ENCODE measurements at regions not wholly inside any gene's neighbourhood (a gene's known extent, or its start where the extent isn't known, plus 50 kb on each side); places are given as distances from the start of the nearest gene placed in this dataset.

- DNase-seq: no peak
- no peaks in the 10 kb centered on the region for H3K27me3 ChIP-seq (ENCODE audit: control insufficient read depth in 3 of 3, insufficient read depth in 3 of 3, low read length in 3 of 3)
Measured at GRCh38 chr6:126227833-126228702, 111.8 kb upstream of the CENPW start.

DNA sequence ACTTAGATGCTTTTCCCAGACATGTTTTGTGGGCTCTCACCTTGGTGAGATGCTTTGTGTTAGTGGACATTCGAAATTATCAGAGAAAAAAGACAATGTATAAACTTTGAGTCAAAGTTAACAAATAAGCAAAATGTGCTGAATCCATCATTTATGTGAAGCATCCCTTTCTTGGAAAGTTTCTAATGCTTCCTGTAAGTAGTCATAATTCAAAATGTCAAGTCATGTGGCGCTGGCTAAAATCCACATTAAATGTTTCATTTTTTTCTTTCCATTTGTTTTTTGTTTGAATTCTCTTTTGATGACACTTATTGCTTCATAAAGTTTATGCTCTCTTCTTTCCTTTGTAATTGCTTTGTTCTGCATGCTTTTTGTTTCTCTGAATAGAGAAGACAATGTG lies 107.2 kb upstream of the CENPW start:
- FAIRE-seq (no peak), DNase-seq (no peak)
- Histone ChIP-seq H3K27me3 (ENCODE audit: control insufficient read depth in 3 of 3, insufficient read depth in 3 of 3, low read length in 3 of 3) (no peaks in the 10 kb centered on the region), H3K9me3 (ENCODE audit: control insufficient read depth in 2 of 2, insufficient read depth in 1 of 2, low read depth in 1 of 2, low read length in 1 of 2) (no peaks in the 10 kb centered on the region), H3K4me1 (ENCODE audit: control insufficient read depth in 3 of 3, insufficient read depth in 2 of 3, low read depth in 1 of 3, low read length in 2 of 3) (no peaks in the 10 kb centered on the region), H3K4me3 (ENCODE audit: low read depth in 1 of 3, low read length in 3 of 3) (no peak overlapping the region), H3K36me3 (ENCODE audit: control insufficient read depth in 3 of 3, insufficient read depth in 2 of 3, low read depth in 1 of 3, low read length in 3 of 3) (no peaks in the 10 kb centered on the region), H3K27ac (ENCODE audit: low read depth in 1 of 3, low read length in 2 of 3) (no peak overlapping the region)
- 34 to 74% (median 71%) methylated on average over 2 of the region's 2 CpGs for WGBS, 3 donors

More at GRCh38 chr6:126227833-126228702, 111.8 kb upstream of the CENPW start:
- H3K9me3 ChIP-seq (ENCODE audit: control insufficient read depth in 2 of 2, insufficient read depth in 1 of 2, low read depth in 1 of 2, low read length in 1 of 2): peaks cover 0 to 3% of the 10 kb centered on the region in 2 donors
- no peaks in the 10 kb centered on the region for H3K36me3 ChIP-seq (ENCODE audit: control insufficient read depth in 3 of 3, insufficient read depth in 2 of 3, low read depth in 1 of 3, low read length in 3 of 3)
- no peak overlapping the region for H3K4me3 ChIP-seq (ENCODE audit: low read depth in 1 of 3, low read length in 3 of 3)
- WGBS, 3 donors: 75 to 88% (median 84%) methylated on average over 11 of the region's 11 CpGs
- H3K4me1 ChIP-seq (ENCODE audit: control insufficient read depth in 3 of 3, insufficient read depth in 2 of 3, low read depth in 1 of 3, low read length in 2 of 3): no peaks in the 10 kb centered on the region
- no peak for FAIRE-seq
- no peak overlapping the region for H3K27ac ChIP-seq (ENCODE audit: low read depth in 1 of 3, low read length in 2 of 3)

GRCh38 chr6:126233192-126233591 lies 106.7 kb upstream of the CENPW start:
- 98 to 100% (median 100%) methylated on average over 1 of the region's 1 CpG for WGBS, 3 donors
- Histone ChIP-seq H3K36me3 (ENCODE audit: control insufficient read depth in 3 of 3, insufficient read depth in 2 of 3, low read depth in 1 of 3, low read length in 3 of 3) (no peaks in the 10 kb centered on the region), H3K27ac (ENCODE audit: low read depth in 1 of 3, low read length in 2 of 3) (no peak overlapping the region), H3K9me3 (ENCODE audit: control insufficient read depth in 2 of 2, insufficient read depth in 1 of 2, low read depth in 1 of 2, low read length in 1 of 2) (no peaks in the 10 kb centered on the region), H3K4me3 (ENCODE audit: low read depth in 1 of 3, low read length in 3 of 3) (no peak overlapping the region), H3K27me3 (ENCODE audit: control insufficient read depth in 3 of 3, insufficient read depth in 3 of 3, low read length in 3 of 3) (no peaks in the 10 kb centered on the region), H3K4me1 (ENCODE audit: control insufficient read depth in 3 of 3, insufficient read depth in 2 of 3, low read depth in 1 of 3, low read length in 2 of 3) (no peaks in the 10 kb centered on the region)
- DNase-seq: no peak
- FAIRE-seq: no peak

DNA sequence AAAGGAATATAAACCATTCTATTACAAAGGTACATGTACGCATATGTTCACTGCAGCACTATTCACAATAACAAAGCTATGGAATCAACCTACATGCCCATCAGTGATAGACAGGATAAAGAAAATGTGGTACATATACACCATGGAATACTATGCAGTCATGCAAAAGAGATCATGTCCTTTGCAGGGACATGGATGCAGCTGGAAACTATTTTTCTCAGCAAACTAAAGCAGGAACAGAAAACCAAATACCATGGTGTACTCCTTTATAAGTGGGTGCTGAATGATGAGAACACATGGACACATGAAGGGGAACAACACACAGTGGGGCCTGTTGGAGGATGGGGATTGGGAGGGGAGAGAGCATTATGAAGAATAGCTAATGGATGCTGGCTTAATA lies 104.6 kb upstream of the CENPW start:
- Histone ChIP-seq H3K4me3 (ENCODE audit: low read depth in 1 of 3, low read length in 3 of 3) (no peak overlapping the region), H3K4me1 (ENCODE audit: control insufficient read depth in 3 of 3, insufficient read depth in 2 of 3, low read depth in 1 of 3, low read length in 2 of 3) (no peaks in the 10 kb centered on the region), H3K27me3 (ENCODE audit: control insufficient read depth in 3 of 3, insufficient read depth in 3 of 3, low read length in 3 of 3) (no peaks in the 10 kb centered on the region), H3K36me3 (ENCODE audit: control insufficient read depth in 3 of 3, insufficient read depth in 2 of 3, low read depth in 1 of 3, low read length in 3 of 3) (no peaks in the 10 kb centered on the region), H3K9me3 (ENCODE audit: control insufficient read depth in 2 of 2, insufficient read depth in 1 of 2, low read depth in 1 of 2, low read length in 1 of 2) (peaks cover 0 to under 1% of the 10 kb centered on the region in 2 donors), H3K27ac (ENCODE audit: low read depth in 1 of 3, low read length in 2 of 3) (no peak overlapping the region)
- 93 to 97% (median 95%) methylated on average over 1 of the region's 1 CpG for WGBS, 3 donors
- FAIRE-seq (no peak), DNase-seq (no peak)

GRCh38 chr6:126245077-126245476 lies 94.8 kb upstream of the CENPW start:
- Histone ChIP-seq H3K9me3 (ENCODE audit: control insufficient read depth in 2 of 2, insufficient read depth in 1 of 2, low read depth in 1 of 2, low read length in 1 of 2) (peaks cover 0 to 6% of the 10 kb centered on the region in 2 donors), H3K4me3 (ENCODE audit: low read depth in 1 of 3, low read length in 3 of 3) (no peak overlapping the region), H3K27ac (ENCODE audit: low read depth in 1 of 3, low read length in 2 of 3) (no peak overlapping the region), H3K4me1 (ENCODE audit: control insufficient read depth in 3 of 3, insufficient read depth in 2 of 3, low read depth in 1 of 3, low read length in 2 of 3) (no peaks in the 10 kb centered on the region), H3K36me3 (ENCODE audit: control insufficient read depth in 3 of 3, insufficient read depth in 2 of 3, low read depth in 1 of 3, low read length in 3 of 3) (no peaks in the 10 kb centered on the region), H3K27me3 (ENCODE audit: control insufficient read depth in 3 of 3, insufficient read depth in 3 of 3, low read length in 3 of 3) (no peaks in the 10 kb centered on the region)
- DNase-seq (no peak), FAIRE-seq (no peak)
- WGBS, 3 donors: 68 to 85% (median 71%) methylated on average over 1 of the region's 1 CpG

GRCh38 chr6:126252154-126252553 lies 87.8 kb upstream of the CENPW start:
- H3K9me3 ChIP-seq (ENCODE audit: control insufficient read depth in 2 of 2, insufficient read depth in 1 of 2, low read depth in 1 of 2, low read length in 1 of 2): no peaks in the 10 kb centered on the region
- FAIRE-seq (no peak), DNase-seq (no peak)
- H3K27me3 ChIP-seq (ENCODE audit: control insufficient read depth in 3 of 3, insufficient read depth in 3 of 3, low read length in 3 of 3): no peaks in the 10 kb centered on the region
- H3K4me1 ChIP-seq (ENCODE audit: control insufficient read depth in 3 of 3, insufficient read depth in 2 of 3, low read depth in 1 of 3, low read length in 2 of 3): no peaks in the 10 kb centered on the region
- H3K27ac ChIP-seq (ENCODE audit: low read depth in 1 of 3, low read length in 2 of 3): no peak overlapping the region
- H3K4me3 ChIP-seq (ENCODE audit: low read depth in 1 of 3, low read length in 3 of 3): no peak overlapping the region
- no peaks in the 10 kb centered on the region for H3K36me3 ChIP-seq (ENCODE audit: control insufficient read depth in 3 of 3, insufficient read depth in 2 of 3, low read depth in 1 of 3, low read length in 3 of 3)
- WGBS, 3 donors: 85 to 92% (median 88%) methylated on average over 2 of the region's 2 CpGs

DNA sequence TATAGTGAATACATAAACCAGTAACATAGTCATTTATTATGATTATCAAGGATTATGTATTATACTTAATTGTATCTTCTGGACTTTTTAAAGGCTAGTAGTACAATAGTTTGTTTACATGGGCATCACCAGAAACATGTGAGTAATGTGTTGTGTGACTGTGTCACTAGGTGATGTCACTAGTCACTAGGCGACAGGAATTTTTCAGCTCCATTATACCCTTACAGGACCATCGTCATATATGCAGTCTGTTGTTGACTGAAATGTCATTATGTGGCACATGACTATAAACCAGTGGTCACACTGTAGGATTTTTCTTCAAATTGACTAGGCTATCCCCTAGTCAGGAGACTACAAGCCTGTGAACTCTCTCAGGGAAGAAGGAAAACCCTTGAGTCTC lies 86.5 kb upstream of the CENPW start:
- WGBS, 3 donors: 94 to 98% (median 97%) methylated on average over 2 of the region's 2 CpGs
- Histone ChIP-seq H3K27me3 (ENCODE audit: control insufficient read depth in 3 of 3, insufficient read depth in 3 of 3, low read length in 3 of 3) (no peaks in the 10 kb centered on the region), H3K27ac (ENCODE audit: low read depth in 1 of 3, low read length in 2 of 3) (no peak overlapping the region), H3K36me3 (ENCODE audit: control insufficient read depth in 3 of 3, insufficient read depth in 2 of 3, low read depth in 1 of 3, low read length in 3 of 3) (peaks cover 0 to 4% (median 0%) of the 10 kb centered on the region in 3 donors), H3K4me3 (ENCODE audit: low read depth in 1 of 3, low read length in 3 of 3) (no peak overlapping the region), H3K4me1 (ENCODE audit: control insufficient read depth in 3 of 3, insufficient read depth in 2 of 3, low read depth in 1 of 3, low read length in 2 of 3) (no peaks in the 10 kb centered on the region), H3K9me3 (ENCODE audit: control insufficient read depth in 2 of 2, insufficient read depth in 1 of 2, low read depth in 1 of 2, low read length in 1 of 2) (peaks cover 0 to 9% of the 10 kb centered on the region in 2 donors)
- FAIRE-seq (no peak), DNase-seq (no peak)

DNA sequence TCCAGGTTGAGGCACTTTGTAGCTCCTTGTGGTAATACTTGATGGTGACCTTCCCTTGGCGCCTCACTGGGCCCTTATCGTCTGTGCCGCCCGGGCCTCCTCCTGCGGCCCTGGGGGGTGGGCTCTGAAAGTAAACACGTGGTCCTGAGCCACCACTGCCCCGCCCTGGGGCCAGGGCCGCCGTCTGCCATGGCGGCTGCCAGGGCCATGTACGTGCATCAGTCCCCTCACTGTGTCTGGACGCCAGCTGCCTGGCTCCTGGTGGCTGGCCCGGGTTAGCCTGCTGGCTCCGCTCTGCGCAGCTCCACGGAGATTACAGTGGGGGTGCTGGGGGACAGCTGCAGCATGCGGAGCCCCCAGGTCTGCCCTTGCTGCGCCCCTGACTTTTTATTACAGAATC lies 81.8 kb upstream of the CENPW start:
- H3K36me3 ChIP-seq (ENCODE audit: control insufficient read depth in 3 of 3, insufficient read depth in 2 of 3, low read depth in 1 of 3, low read length in 3 of 3): peaks cover 0 to 4% (median 0%) of the 10 kb centered on the region in 3 donors
- H3K27me3 ChIP-seq (ENCODE audit: control insufficient read depth in 3 of 3, insufficient read depth in 3 of 3, low read length in 3 of 3): no peaks in the 10 kb centered on the region
- peaks cover 0 to 24% of the 10 kb centered on the region in 2 donors for H3K9me3 ChIP-seq (ENCODE audit: control insufficient read depth in 2 of 2, insufficient read depth in 1 of 2, low read depth in 1 of 2, low read length in 1 of 2)
- DNase-seq (no peak), FAIRE-seq (no peak)
- no peak overlapping the region for H3K4me3 ChIP-seq (ENCODE audit: low read depth in 1 of 3, low read length in 3 of 3)
- no peaks in the 10 kb centered on the region for H3K4me1 ChIP-seq (ENCODE audit: control insufficient read depth in 3 of 3, insufficient read depth in 2 of 3, low read depth in 1 of 3, low read length in 2 of 3)
- no peak overlapping the region for H3K27ac ChIP-seq (ENCODE audit: low read depth in 1 of 3, low read length in 2 of 3)
- WGBS, 3 donors: 89 to 97% (median 93%) methylated on average over 17 to 18 of the region's 18 CpGs
